GM10248 (cell line): ENCODE measurements at regions not wholly inside any gene's neighbourhood (a gene's known extent, or its start where the extent isn't known, plus 50 kb on each side); places are given as distances from the start of the nearest gene placed in this dataset.
"Not testable (repeated sequence)": the region's sequence is repeated elsewhere in the genome, so short reads cannot be mapped to it uniquely, and the experiment has no call there.

ENCODE experiments used
- CTCF ChIA-PET: fragments of 300-600 bp; sonication (Branson Sonifier 250); formaldehyde crosslinking; extraction: SDS; loops from one replicate; lab custom pipeline; 2021; ENCODE audit warnings: antibody characterized with exemption; lab: Yijun Ruan, JAX
- POLR2A ChIA-PET: fragments of 350-650 bp; sonication (Branson Sonifier 250); formaldehyde crosslinking; extraction: SDS; loops from one replicate; lab custom pipeline; 2020; ENCODE audit warnings: antibody characterized with exemption; lab: Yijun Ruan, JAX
- DNase-seq: peaks from one replicate; pipeline ENCODE4 v3.0.0; 2012; ENCODE audit errors: extremely low spot score
- CTCF ChIP-seq: IDR thresholded peaks from 2 replicates; pipeline ENCODE4 v1.5.1; 2012; ENCODE audit warnings: mild to moderate bottlenecking, low read depth; ENCODE audit errors: extremely low read depth, missing control alignments, control extremely low read depth

GRCh38 chr1:121080904-121081264 is 103.3 kb downstream of the FAM72B start:
- DNase-seq, POLR2A ChIA-PET, CTCF ChIA-PET: not testable (repeated sequence)

GRCh38 chr1:121081625-121082199 is 102.4 kb downstream of the FAM72B start:
- DNase-seq, CTCF ChIA-PET, POLR2A ChIA-PET: not testable (repeated sequence)

GRCh38 chr1:121082995-121083394 is 101.1 kb downstream of the FAM72B start:
- DNase-seq, CTCF ChIA-PET, POLR2A ChIA-PET: not testable (repeated sequence)

- POLR2A ChIA-PET, CTCF ChIA-PET, DNase-seq: not testable (repeated sequence)
These were observed 97.9 kb downstream of the FAM72B start for GRCh38 chr1:121086249-121086648.

GRCh38 chr1:121087221-121087620 is 96.9 kb downstream of the FAM72B start:
- DNase-seq, CTCF ChIA-PET, POLR2A ChIA-PET: not testable (repeated sequence)

GRCh38 chr1:121088568-121088967 is 95.6 kb downstream of the FAM72B start:
- CTCF ChIA-PET, DNase-seq: not testable (repeated sequence)

GRCh38 chr1:121092329-121092968 is 91.7 kb downstream of the FAM72B start:
- DNase-seq, CTCF ChIA-PET: not testable (repeated sequence)

More at GRCh38 chr1:121088568-121088967, 95.6 kb downstream of the FAM72B start:
- POLR2A ChIA-PET, result not testable (repeated sequence)

GRCh38 chr1:121095014-121095413 is 89.1 kb downstream of the FAM72B start:
- POLR2A ChIA-PET, CTCF ChIA-PET, DNase-seq: not testable (repeated sequence)

More at GRCh38 chr1:121092329-121092968, 91.7 kb downstream of the FAM72B start:
- POLR2A ChIA-PET, result not testable (repeated sequence)

- CTCF ChIA-PET, DNase-seq, POLR2A ChIA-PET: not testable (repeated sequence)
- peak; percentile 83 for TF ChIP-seq CTCF
These were observed 86.8 kb downstream of the FAM72B start for GRCh38 chr1:121097127-121097866.

- POLR2A ChIA-PET, DNase-seq, CTCF ChIA-PET: not testable (repeated sequence)
These were observed 86.3 kb downstream of the FAM72B start for GRCh38 chr1:121097867-121098215.

- CTCF ChIA-PET, POLR2A ChIA-PET: not testable (repeated sequence)
These were observed 75.1 kb downstream of the FAM72B start for GRCh38 chr1:121109025-121109424.

GRCh38 chr1:121116522-121117297 is 67.4 kb downstream of the FAM72B start:
- POLR2A ChIA-PET, CTCF ChIA-PET, DNase-seq: not testable (repeated sequence)

More at GRCh38 chr1:121109025-121109424, 75.1 kb downstream of the FAM72B start:
- DNase-seq, result not testable (repeated sequence)

- CTCF ChIA-PET, DNase-seq: not testable (repeated sequence)
These were observed 66.9 kb downstream of the FAM72B start for GRCh38 chr1:121117298-121117611.

GRCh38 chr1:121117622-121118479 is 66.3 kb downstream of the FAM72B start:
- POLR2A ChIA-PET, CTCF ChIA-PET, DNase-seq: not testable (repeated sequence)

More at GRCh38 chr1:121117298-121117611, 66.9 kb downstream of the FAM72B start:
- POLR2A ChIA-PET, result not testable (repeated sequence)
